IMR-90 (cell line): ENCODE measurements at regions not wholly inside any gene's neighbourhood (a gene's known extent, or its start where the extent isn't known, plus 50 kb on each side); places are given as distances from the start of the nearest gene placed in this dataset.

Experiments
- ATAC-seq: fragments of 200-7000 bp; cut with Tn5 transposase; 2 replicates; pipeline ENCODE4 v1.9.1; 2020; ENCODE audit warnings: low read depth, mild to moderate bottlenecking, moderate library complexity
- BruUV-seq: library from RNA; stranded (reverse); fragments of 400-500 nt; replicated peaks from 2 replicates; lab custom pipeline; 2021; lab: Mats Ljungman, UMichigan
- CTCF ChIA-PET: fragments of 300-600 bp; formaldehyde crosslinking; extraction: SDS; loops from one replicate; lab custom pipeline; 2021; ENCODE audit warnings: antibody characterized with exemption; lab: Yijun Ruan, JAX
- POLR2A ChIA-PET: fragments of 300-600 bp; sonication (Branson Sonifier 250); formaldehyde crosslinking; loops from one replicate; lab custom pipeline; 2022; ENCODE audit warnings: antibody characterized with exemption; ENCODE audit not compliant: unreplicated experiment; lab: Charles Lee
- DNase-seq: peaks from one replicate; pipeline ENCODE4 v3.0.0; 2013
- H2AFZ ChIP-seq: replicated peaks from 2 replicates; pipeline ENCODE3; 2013; ENCODE audit warnings: low read length, mild to moderate bottlenecking; ENCODE audit not compliant: poor library complexity
- H2AK5ac ChIP-seq: 2 replicates; pipeline ENCODE4 v1.6.1; 2013; ENCODE audit warnings: low read depth, low read length, inconsistent platforms
- H2AK9ac ChIP-seq: replicated peaks from 2 replicates; pipeline ENCODE3; 2013; ENCODE audit warnings: mild to moderate bottlenecking, low read depth, low read length, moderate library complexity; ENCODE audit not compliant: poor library complexity
- H2BK120ac ChIP-seq: 2 replicates; pipeline ENCODE4 v1.6.1; 2013; ENCODE audit warnings: low read depth, low read length, inconsistent platforms
- H2BK15ac ChIP-seq: 3 replicates; pipeline ENCODE4 v1.6.1; 2013; ENCODE audit warnings: low read depth, low read length, inconsistent platforms
- H2BK20ac ChIP-seq: 2 replicates; pipeline ENCODE4 v1.6.1; 2013; ENCODE audit warnings: low read depth, mild to moderate bottlenecking, inconsistent platforms, low read length, moderate library complexity
- H2BK5ac ChIP-seq: 2 replicates; pipeline ENCODE4 v1.6.1; 2013; ENCODE audit warnings: mild to moderate bottlenecking, low read depth, low read length, inconsistent platforms; ENCODE audit not compliant: poor library complexity, severe bottlenecking
- H3K14ac ChIP-seq: replicated peaks from 2 replicates; pipeline ENCODE4 v1.6.1; 2013; ENCODE audit warnings: low read depth, low read length, inconsistent platforms
- H3K18ac ChIP-seq: 2 replicates; pipeline ENCODE4 v1.6.1; 2013; ENCODE audit warnings: low read depth, low read length, control low read depth
- H3K23ac ChIP-seq: 2 replicates; pipeline ENCODE4 v1.6.1; 2013; ENCODE audit warnings: low read depth, low read length, inconsistent platforms
- H3K27ac ChIP-seq: 2 replicates; pipeline ENCODE4 v1.5.1; 2013; ENCODE audit warnings: mild to moderate bottlenecking, control low read depth, low read length; ENCODE audit not compliant: insufficient read depth
- H3K27me3 ChIP-seq: 2 replicates; pipeline ENCODE4 v1.6.1; 2013; ENCODE audit warnings: low read length; ENCODE audit not compliant: control insufficient read depth, insufficient read depth
- H3K36me3 ChIP-seq: 2 replicates; pipeline ENCODE4 v1.6.1; 2013; ENCODE audit warnings: low read length, mixed read lengths; ENCODE audit not compliant: control insufficient read depth, insufficient read depth
- H3K4ac ChIP-seq: 2 replicates; pipeline ENCODE4 v1.6.1; 2013; ENCODE audit warnings: low read depth, low read length, inconsistent platforms
- H3K4me1 ChIP-seq: 2 replicates; pipeline ENCODE4 v1.6.1; 2013; ENCODE audit warnings: low read length, mixed read lengths; ENCODE audit not compliant: control insufficient read depth, insufficient read depth
- H3K4me2 ChIP-seq: 2 replicates; pipeline ENCODE4 v1.6.1; 2013; ENCODE audit warnings: low read depth, mild to moderate bottlenecking, control low read depth, low read length, moderate library complexity
- H3K4me3 ChIP-seq: 2 replicates; pipeline ENCODE4 v1.5.1; 2013; ENCODE audit warnings: low read depth, mild to moderate bottlenecking, control low read depth, low read length, moderate library complexity; ENCODE audit not compliant: insufficient read depth
- H3K56ac ChIP-seq: 2 replicates; pipeline ENCODE4 v1.6.1; 2013; ENCODE audit warnings: low read length, inconsistent platforms; ENCODE audit not compliant: insufficient read depth; ENCODE audit errors: extremely low read depth
- H3K79me1 ChIP-seq, 2 experiments: 2 replicates each; pipeline ENCODE4 v1.6.1; 2013; ENCODE audit warnings: low read length in 2 of 2, inconsistent platforms in 1 of 2, low read depth in 1 of 2
- H3K9ac ChIP-seq: 2 replicates; pipeline ENCODE4 v1.6.1; 2013; ENCODE audit warnings: low read depth, low read length, control low read depth
- H3K9me1 ChIP-seq: 2 replicates; pipeline ENCODE4 v1.6.1; 2013; ENCODE audit warnings: low read length, inconsistent platforms; ENCODE audit not compliant: insufficient read depth
- H3K9me3 ChIP-seq: 2 replicates; pipeline ENCODE4 v1.6.1; 2013; ENCODE audit warnings: low read length; ENCODE audit not compliant: control insufficient read depth, insufficient read depth
- H4K20me1 ChIP-seq: 2 replicates; pipeline ENCODE4 v1.6.1; 2013; ENCODE audit warnings: low read length, inconsistent platforms; ENCODE audit not compliant: insufficient read depth
- H4K5ac ChIP-seq: 2 replicates; pipeline ENCODE4 v1.6.1; 2013; ENCODE audit warnings: mild to moderate bottlenecking, low read depth, low read length, control low read depth
- H4K8ac ChIP-seq, 2 experiments: 2 replicates each; pipeline ENCODE4 v1.6.1; 2013; ENCODE audit warnings: low read depth in 2 of 2, low read length in 2 of 2, control low read depth in 1 of 2, inconsistent platforms in 1 of 2
- H4K91ac ChIP-seq: 2 replicates; pipeline ENCODE4 v1.6.1; 2013; ENCODE audit warnings: low read depth, low read length, inconsistent platforms; ENCODE audit not compliant: insufficient read depth
- BHLHE40 ChIP-seq: fragments of 150-350 bp; IDR thresholded peaks from 2 replicates; pipeline ENCODE4 v1.6.1; 2016; ENCODE audit warnings: mild to moderate bottlenecking, low read depth, low read length
- CEBPB ChIP-seq: IDR thresholded peaks from 2 replicates; pipeline ENCODE4 v1.6.1; 2012; ENCODE audit warnings: low read depth, low read length, improper control_type of control experiment
- CHD1 ChIP-seq: IDR thresholded peaks from 2 replicates; pipeline ENCODE4 v1.6.1; 2012; ENCODE audit warnings: low read depth, low read length, improper control_type of control experiment
- CTCF ChIP-seq: conservative IDR thresholded peaks from 2 replicates; pipeline ENCODE4 v1.5.1; 2012; ENCODE audit warnings: mild to moderate bottlenecking, low read depth, low read length, improper control_type of control experiment
- ELK1 ChIP-seq: fragments of 150-350 bp; IDR thresholded peaks from 2 replicates; pipeline ENCODE4 v1.6.1; 2016; ENCODE audit warnings: low read depth, mild to moderate bottlenecking, low read length, moderate library complexity, borderline replicate concordance
- FOS ChIP-seq: fragments of 150-350 bp; IDR thresholded peaks from 2 replicates; pipeline ENCODE4 v1.6.1; 2016; ENCODE audit warnings: low read depth, low read length
- MAFK ChIP-seq: IDR thresholded peaks from 2 replicates; pipeline ENCODE4 v1.6.1; 2012; ENCODE audit warnings: low read depth, low read length, improper control_type of control experiment
- MAZ ChIP-seq: IDR thresholded peaks from 2 replicates; pipeline ENCODE4 v1.6.1; 2012; ENCODE audit warnings: low read depth, mild to moderate bottlenecking, low read length, improper control_type of control experiment, moderate library complexity, borderline replicate concordance
- NFE2L2 ChIP-seq: fragments of 150-350 bp; IDR thresholded peaks from 2 replicates; pipeline ENCODE4 v1.6.1; 2016; ENCODE audit warnings: low read depth, mild to moderate bottlenecking, low read length
- RAD21 ChIP-seq: IDR thresholded peaks from 2 replicates; pipeline ENCODE4 v1.6.1; 2012; ENCODE audit warnings: low read length, improper control_type of control experiment
- RCOR1 ChIP-seq: IDR thresholded peaks from 2 replicates; pipeline ENCODE4 v1.6.1; 2012; ENCODE audit warnings: mild to moderate bottlenecking, low read length, improper control_type of control experiment; ENCODE audit not compliant: insufficient replicate concordance
- RFX5 ChIP-seq: IDR thresholded peaks from 2 replicates; pipeline ENCODE4 v1.8.0; 2012; ENCODE audit warnings: low read depth, mild to moderate bottlenecking, low read length, moderate library complexity
- SMC3 ChIP-seq: fragments of 150-350 bp; IDR thresholded peaks from 2 replicates; pipeline ENCODE4 v1.6.1; 2016; ENCODE audit warnings: low read depth, mild to moderate bottlenecking, antibody characterized with exemption, low read length, moderate library complexity
- dilution Hi-C: fragments of 300-500 bp; cut with HindIII; formaldehyde crosslinking; loops from one replicate; pipeline ENCODE4 v1.14.3; 2018; ENCODE audit warnings: low sequenced_read_pairs; ENCODE audit not compliant: unreplicated experiment
- in situ Hi-C: fragments of 300-500 bp; cut with MboI; formaldehyde crosslinking; loops from 3 replicates; pipeline ENCODE4 v1.14.3; 2019; ENCODE audit warnings: low sequenced_read_pairs, inconsistent platforms, mixed read lengths
- intact Hi-C: fragments of 100-400 bp; cut with micrococcal nuclease; formaldehyde crosslinking; loops from 2 replicates; pipeline ENCODE4 v1.10.0; 2022

- H4K91ac ChIP-seq: no peak overlapping the region
- in situ Hi-C loops: no loop called here
- no peak overlapping the region for H3K56ac ChIP-seq
- H4K8ac ChIP-seq: no peak overlapping the region
- H2BK5ac ChIP-seq: no peak overlapping the region
- no peaks in the 10 kb centered on the region for H4K20me1 ChIP-seq
- no peak overlapping the region for H3K27ac ChIP-seq
- H3K4me2 ChIP-seq: no peak overlapping the region
- H3K9me3 ChIP-seq: peaks cover 4% of the 10 kb centered on the region
- dilution Hi-C loops: no loop called here
- H3K14ac ChIP-seq: no peak overlapping the region
- H3K4ac ChIP-seq: no peak overlapping the region
- no peak overlapping the region for H3K9ac ChIP-seq
- no peak overlapping the region for H2AFZ ChIP-seq
- no peak overlapping the region for H3K4me3 ChIP-seq
- no peaks in the 10 kb centered on the region for H3K79me1 ChIP-seq
- no peak for DNase-seq
- ATAC-seq: no peak
- POLR2A ChIA-PET: no interaction called here
- no peaks in the 10 kb centered on the region for H3K9me1 ChIP-seq
- no peak for TF ChIP-seq CHD1
- TF ChIP-seq SMC3: no peak
- no peak for TF ChIP-seq CEBPB
- TF ChIP-seq NFE2L2: no peak
- no peak for TF ChIP-seq ELK1
- no peak for TF ChIP-seq BHLHE40
- no peak for TF ChIP-seq RFX5
- TF ChIP-seq CTCF: no peak
- no peak for TF ChIP-seq RCOR1
- no peak for TF ChIP-seq MAZ
- no peak for TF ChIP-seq FOS
- TF ChIP-seq RAD21: no peak
- no peak for TF ChIP-seq MAFK
- H2BK15ac ChIP-seq: no peak overlapping the region
- intact Hi-C loops: no loop called here
- H2AK5ac ChIP-seq: no peak overlapping the region
- no peak overlapping the region for H2BK20ac ChIP-seq
- H4K5ac ChIP-seq: no peak overlapping the region
- no peak overlapping the region for H3K18ac ChIP-seq
- H2AK9ac ChIP-seq: no peak overlapping the region
- no peaks in the 10 kb centered on the region for H3K4me1 ChIP-seq
- no peak overlapping the region for H2BK120ac ChIP-seq
- no peaks in the 10 kb centered on the region for H3K27me3 ChIP-seq
- CTCF ChIA-PET: no interaction called here
- no peaks in the 10 kb centered on the region for H3K36me3 ChIP-seq
- no TSS peak for BruUV-seq
- no peak overlapping the region for H3K23ac ChIP-seq
Measured at GRCh38 chr3:145623349-145623748, 537.6 kb downstream of the PLOD2 start.
